SK-N-MC (cell line): ENCODE measurements at regions not wholly inside any gene's neighbourhood (a gene's known extent, or its start where the extent isn't known, plus 50 kb on each side); places are given as distances from the start of the nearest gene placed in this dataset.

Source experiments
- EZH2 ChIP-seq: fragments of 200-600 bp; sonication (generic); IDR thresholded peaks from one replicate; pipeline ENCODE4 v1.6.1; 2017; ENCODE audit warnings: antibody characterized with exemption
- FOXP2 ChIP-seq: optimal IDR thresholded peaks from 2 replicates; pipeline ENCODE3; 2011; ENCODE audit warnings: mild to moderate bottlenecking, moderate library complexity; ENCODE audit not compliant: insufficient read depth; ENCODE audit errors: extremely low read length, control extremely low read depth
- POLR2AphosphoS5 ChIP-seq: IDR thresholded peaks from 2 replicates; pipeline ENCODE4 v1.6.1; 2012; ENCODE audit warnings: mild to moderate bottlenecking, low read depth, low read length, borderline replicate concordance

GRCh38 chr3:197606468-197606867 is 50.7 kb upstream of the BDH1 start:
- TF ChIP-seq EZH2, result no peak
- TF ChIP-seq POLR2AphosphoS5, result no peak
- no peak for TF ChIP-seq FOXP2
